DMS114 treated with DMSO at 0.1 percent for 48 hours (cell line): ENCODE measurements at regions not wholly inside any gene's neighbourhood (a gene's known extent, or its start where the extent isn't known, plus 50 kb on each side); places are given as distances from the start of the nearest gene placed in this dataset.
"Not testable (repeated sequence)": the region's sequence is repeated elsewhere in the genome, so short reads cannot be mapped to it uniquely, and the experiment has no call there.

Source experiments
- DNase-seq: peaks from one replicate; lab custom pipeline; 2025; ENCODE audit not compliant: unreplicated experiment; lab: John Stamatoyannopoulos, UW

- no peak for DNase-seq
Observed at GRCh38 chr10:44278837-44279324, 106.0 kb downstream of the CXCL12 start.

GRCh38 chr10:44268435-44268948, 116.4 kb downstream of the CXCL12 start:
- not testable (repeated sequence) for DNase-seq

DNA sequence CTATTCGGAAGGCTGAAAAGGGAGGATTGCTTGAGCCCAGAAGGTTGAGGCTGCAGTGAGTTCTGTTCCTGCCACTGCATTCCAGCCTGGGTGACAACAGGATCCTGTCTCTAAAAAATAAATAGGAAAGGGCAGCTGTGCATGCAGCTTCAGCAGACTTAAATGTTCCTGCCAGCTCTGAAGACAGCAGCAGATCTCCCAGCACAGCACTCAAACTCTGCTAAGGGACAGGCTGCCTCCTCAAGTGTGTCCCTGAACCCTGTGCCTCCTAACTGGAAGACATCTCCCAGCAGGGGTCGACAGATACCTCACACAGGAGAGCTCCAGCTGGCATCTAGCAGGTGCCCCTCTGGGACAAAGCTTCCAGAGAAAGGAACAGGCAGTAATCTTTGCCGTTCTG, 117.9 kb downstream of the CXCL12 start:
- DNase-seq, result no peak

- DNase-seq, result no peak
Observed at GRCh38 chr10:44264244-44264643, 120.7 kb downstream of the CXCL12 start.

DNA sequence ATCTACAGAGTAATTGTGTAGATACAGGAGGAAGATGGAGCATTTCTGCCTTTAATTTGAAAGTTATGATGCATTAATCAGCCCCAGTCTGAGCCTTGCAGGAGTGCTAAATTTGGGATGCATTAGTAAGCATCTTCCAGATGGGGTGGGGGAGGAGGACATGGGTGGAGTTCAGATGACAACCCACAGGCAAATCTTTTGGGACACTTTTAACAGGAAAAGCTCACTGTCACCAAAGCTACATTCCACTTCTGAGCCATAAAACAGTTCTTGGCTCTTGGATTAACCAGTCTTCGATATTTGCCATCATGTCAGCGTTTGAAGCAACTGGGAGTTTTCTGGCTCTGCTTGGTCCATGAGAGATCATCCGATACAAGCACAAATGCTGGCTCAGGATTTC, 121.1 kb downstream of the CXCL12 start:
- DNase-seq, result no peak

DNA sequence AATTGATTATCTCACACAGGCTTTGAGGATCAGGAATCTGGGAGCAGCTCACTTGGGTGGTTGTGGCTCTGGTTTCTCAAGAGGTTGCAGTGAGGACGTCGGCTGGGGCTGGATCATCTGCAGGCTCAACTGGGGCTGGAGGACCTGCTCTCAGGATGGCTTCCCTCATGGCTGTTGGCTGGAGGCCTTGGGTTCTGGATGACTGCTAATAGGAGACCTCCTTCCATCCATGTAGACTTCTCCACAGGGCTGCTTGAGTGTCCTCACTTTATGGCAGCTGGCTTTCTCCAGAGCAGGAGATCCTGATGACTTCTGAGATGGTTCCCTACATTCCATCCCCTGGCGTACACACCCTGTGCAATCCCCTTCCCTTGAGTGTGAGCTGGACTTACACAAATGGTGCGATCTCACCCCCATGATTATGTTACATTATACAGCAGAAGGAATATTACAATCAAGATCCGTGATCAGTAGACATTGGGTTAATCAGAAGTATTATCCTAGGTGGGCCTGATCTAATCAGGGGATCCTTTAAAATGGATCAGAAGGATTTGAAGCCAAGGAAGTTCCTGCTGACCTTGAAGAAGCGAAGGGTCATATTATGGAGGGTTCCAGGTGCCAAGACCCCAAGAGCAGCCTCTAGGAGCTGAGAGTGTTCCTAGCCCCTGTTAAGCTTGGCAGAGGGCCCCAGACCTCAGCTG, 122.2 kb downstream of the CXCL12 start:
- no peak for DNase-seq

DNA sequence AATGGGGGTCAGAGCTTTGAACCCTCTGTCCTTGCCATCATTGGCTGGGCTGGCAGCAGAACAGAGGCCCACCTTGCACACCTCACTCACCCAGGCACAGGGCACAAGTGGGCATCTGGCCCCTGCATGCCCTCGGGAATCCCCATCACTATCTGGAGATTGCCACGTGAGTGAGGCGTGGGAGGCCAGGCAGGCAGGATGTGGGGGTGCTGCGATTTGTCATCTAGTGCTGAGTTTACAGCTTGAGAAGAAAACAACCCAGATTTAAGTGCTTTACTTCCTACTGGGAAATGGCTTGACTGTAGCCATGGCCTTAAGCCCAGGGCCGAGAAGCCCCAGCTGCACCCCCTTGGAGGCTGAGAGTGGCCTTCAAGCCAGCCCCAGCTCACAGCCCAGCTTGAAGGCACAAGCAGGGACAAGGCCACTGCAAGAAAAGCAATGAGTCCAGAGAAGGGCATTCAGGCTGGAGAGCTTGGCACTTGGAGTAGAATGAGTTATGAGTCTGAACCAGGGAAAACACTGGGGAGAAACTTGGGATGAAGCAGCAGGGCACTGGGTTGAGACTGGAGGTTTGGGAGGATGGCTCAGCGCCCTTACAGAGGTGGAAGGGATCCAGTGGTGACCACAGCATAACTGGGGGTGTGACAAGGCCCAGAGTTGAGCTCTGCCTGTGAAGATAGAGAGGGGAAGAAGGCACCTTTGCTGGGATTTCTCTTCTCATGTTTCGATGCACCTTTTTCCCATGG, 123.0 kb downstream of the CXCL12 start:
- no peak for DNase-seq

DNA sequence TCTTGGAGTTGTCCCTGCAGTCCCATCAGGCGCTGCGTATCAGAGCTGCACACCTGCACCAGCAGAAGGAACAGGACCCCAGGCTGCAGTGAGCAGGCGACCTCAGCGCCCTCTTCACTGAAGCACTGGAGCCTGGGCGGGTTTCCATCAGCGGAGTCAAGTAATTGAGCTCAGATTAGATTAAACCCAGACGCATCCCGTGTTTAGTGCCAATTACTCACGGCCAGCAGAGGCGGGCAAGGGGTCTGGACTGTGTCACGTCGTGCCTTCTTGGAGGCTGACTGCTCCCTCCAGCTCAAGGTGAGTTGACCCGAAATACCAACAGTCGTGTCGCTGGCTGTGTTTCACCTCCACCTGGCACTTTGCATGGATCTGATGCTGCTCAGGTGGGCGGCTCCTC, 123.6 kb downstream of the CXCL12 start:
- DNase-seq, result no peak

DNA sequence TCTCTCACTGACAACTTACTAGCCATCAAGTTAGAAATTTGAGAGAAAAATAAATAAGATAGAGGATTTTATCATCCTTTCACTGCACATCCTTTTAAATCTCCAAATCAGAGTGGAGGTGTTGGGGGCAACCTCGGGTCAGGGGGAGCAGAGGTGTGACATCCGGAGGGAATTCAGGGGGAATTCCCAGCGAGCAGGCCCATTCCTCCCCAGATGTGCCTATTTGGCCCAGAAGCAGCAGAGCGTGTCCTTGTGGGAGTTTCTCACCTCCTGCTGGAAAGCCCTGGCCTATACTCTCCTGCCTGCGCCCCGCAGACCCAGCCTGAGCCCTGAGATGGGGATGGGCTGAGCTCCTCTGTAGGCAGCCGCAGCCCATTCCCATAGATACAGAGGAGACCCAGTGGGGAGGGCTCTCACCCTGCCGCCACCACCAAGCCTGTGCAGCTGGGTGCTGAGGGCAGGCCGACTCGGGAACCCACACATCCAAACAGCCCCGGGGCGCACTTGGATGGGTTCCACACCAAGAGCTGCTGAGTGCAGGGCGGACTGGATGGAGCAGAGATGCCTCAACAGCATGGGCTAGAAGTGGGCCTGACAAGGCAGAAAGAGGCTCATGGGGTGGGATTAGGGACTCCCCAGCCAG, 124.5 kb downstream of the CXCL12 start:
- DNase-seq, result no peak

DNA sequence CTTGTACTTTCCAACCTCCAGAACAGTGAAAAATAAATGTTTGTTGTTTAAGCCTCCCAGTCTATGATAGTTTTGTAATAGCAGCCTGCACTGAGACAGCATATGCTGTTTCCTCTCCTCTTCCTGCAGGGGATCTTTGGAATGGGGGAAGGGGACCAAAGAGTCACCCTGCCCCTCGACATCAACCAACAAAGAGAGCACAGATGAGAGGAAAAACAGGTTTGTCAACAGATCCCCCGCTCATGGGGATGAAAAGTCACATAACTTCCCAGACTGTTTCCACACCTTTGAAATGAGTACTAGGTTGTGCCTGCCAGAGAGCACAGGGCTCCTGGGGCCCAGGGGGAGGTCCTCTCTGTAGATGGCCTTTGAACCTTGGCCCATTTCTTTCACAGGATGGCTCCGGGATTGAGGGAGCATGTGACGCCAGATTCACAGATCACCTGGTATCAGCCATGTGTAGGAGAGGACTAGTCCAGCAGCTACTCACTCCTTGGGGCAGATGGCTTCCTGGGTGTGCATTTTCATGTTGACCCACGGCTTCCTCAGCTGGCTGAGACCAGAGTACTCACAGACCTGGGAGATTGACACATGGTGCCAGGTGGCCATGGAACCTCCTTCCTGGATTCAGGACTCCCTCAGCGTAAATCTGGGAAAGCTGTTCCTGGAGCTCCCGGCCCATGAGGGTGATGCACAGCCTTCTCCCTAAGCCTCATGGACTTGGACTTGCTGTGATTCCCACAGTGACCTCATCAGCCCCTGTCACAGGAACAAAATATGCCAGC, 125.6 kb downstream of the CXCL12 start:
- DNase-seq, result no peak

DNA sequence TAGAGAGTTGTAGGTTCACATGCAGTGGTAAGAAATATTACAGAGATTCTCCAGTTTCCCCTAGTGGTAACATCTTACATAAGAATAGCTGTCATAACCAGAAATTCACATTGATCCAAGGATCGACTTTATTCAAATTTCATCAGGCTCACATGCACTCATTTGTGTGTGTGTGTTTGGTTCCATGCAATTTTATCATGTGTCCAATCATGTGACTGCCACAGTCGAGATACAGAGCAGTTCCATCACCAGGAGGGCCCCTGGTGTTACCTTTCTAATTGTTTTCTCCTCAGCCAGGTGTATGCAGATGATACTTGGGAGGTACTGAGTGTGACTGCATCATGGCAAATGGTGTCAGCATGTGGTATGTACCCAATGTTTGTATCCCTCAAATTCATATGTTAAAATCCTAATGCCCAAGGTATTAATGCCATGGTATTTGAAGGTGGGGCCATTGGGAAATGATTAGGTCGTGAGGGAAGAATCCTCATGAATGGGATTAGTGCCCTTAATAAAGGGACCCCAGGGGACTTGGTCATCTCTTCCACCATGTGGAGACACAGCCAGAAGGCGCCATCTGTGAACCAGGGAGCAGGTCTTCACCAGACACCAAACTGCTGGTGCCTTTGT, 126.3 kb downstream of the CXCL12 start:
- DNase-seq, result no peak

DNA sequence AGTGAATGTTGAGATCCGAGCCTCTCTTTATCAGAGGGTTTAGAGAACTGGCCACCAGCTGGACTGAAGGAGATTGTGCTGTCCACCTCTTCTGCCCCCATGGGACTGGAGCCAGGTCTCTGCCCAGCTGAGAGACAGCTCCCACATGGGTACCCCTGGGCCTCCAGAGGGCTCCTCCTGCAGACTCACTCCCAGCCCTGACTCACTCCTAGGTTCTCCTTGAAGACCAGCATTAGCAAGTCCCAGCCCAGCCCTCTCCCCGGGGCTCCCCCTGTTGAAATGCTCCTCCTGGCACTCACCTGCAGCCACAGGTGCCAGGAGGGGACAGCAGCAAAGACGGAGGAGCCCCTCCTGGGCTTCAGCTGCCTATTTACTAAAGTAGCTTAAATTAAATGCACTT, 126.9 kb downstream of the CXCL12 start:
- DNase-seq, result no peak

DNA sequence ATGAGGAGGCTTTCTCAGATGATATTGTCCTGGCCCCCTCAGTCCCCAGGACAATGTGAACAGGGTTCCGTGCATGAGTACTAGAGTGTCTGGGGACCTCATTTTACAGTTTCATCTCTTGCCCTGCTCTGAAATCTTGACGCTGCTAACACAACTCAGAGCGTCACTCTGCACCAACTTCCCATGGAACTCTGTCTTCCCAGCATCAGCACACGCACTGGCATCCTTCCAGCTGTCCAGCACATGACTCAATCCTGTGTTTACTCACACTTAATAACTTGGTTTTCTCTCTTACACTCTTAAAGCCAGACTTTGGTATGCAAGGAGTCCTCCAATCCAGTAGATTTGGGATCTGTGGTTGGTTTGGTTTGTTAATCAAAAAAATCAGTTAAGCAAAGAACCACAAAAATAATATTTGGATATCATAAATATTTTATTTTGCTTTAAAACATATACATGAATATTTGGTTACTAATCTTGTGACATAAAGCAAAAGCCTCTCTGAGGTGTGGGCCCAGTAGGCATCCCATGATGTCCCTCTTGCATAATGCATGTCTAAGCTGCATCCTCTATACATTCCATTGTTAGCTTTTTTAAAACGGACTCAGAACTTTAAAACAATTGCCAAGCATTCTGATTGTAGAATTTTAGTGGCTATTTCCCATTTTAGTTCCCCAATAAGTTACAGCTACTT, 131.0 kb downstream of the CXCL12 start:
- DNase-seq, result no peak

- not testable (repeated sequence) for DNase-seq
Observed at GRCh38 chr10:44252631-44253030, 132.3 kb downstream of the CXCL12 start.

DNA sequence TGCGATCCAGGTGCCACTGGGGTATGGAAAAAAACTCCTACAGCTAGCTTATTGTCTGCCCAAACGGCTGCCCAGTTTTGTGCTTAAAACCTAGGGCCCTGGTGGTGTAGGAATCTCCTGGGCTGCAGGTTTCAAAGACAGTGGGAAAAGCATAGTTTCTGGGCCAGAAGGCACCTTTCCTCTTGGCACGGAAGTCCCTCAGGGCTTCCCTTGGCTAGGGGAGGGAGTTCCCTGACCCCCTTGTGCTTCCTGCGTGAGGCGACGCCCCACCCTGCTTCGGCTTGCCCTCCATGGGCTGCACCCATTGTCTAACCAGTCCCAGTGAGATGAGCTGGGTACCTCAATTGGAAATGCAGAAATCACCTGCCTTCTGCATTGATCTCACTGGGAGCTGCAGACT, 135.0 kb downstream of the CXCL12 start:
- not testable (repeated sequence) for DNase-seq

DNA sequence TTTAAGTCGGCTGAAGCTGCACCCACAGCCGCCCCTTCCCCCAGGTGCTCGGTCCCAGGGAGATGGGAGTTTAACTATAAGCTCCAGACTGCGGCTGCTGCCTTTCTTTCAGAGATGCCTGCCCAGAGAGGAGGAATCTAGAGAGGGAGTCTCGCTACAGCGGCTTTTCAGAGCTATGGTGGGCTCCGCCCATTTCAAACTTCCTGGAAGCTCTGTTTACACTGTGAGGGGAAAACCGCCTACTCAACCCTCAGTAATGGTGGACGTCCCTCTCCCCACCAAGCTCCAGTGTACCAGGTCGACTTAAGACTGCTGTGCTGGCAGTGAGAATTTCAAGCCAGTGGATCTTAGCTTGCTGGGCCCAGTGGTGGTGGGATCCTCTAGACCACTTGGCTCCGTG, 135.4 kb downstream of the CXCL12 start:
- DNase-seq, result no peak

DNA sequence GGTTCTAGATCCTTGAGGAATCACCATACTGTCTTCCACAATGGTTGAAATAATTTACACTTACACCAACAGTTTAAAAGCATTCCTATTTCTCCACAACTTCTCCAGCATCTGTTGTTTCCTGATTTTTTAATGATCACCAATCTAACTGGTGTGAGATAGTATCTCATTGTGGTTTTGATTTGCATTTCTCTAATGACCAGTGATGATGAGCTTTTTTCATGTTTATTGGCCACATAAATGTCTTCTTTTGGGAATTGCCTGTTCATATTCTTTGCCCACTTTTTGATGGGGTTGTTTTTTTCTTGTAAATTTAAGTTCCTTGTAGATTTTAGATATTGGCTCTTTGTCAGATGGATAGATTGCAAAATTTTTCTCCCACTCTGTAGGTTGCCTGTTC, 138.2 kb downstream of the CXCL12 start:
- DNase-seq, result not testable (repeated sequence)

DNA sequence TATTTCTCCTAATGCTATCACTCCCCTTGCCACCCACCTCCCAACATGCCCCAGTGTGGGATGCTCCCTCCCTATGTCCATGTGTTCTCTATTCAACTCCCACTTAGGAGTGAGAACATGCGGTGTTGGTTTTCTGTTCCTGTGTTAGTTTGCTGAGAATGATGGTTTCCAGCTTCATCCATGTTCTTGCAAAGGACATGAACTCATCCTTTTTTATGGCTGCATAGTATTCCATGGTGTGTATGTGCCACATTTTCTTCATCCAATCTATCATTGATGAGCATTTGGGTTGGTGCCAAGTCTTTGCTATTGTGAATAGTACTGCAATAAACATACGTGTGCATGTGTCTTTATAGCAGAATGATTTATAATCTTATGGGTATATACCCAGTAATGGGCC, 138.6 kb downstream of the CXCL12 start:
- DNase-seq, result not testable (repeated sequence)

- no peak for DNase-seq
Observed at GRCh38 chr10:44245601-44245938, 139.3 kb downstream of the CXCL12 start.
